NCI-H146 treated with DMSO at 0.1 percent for 48 hours (cell line): ENCODE measurements at regions not wholly inside any gene's neighbourhood (a gene's known extent, or its start where the extent isn't known, plus 50 kb on each side); places are given as distances from the start of the nearest gene placed in this dataset.

Experiments used
- DNase-seq: peaks from one replicate; lab custom pipeline; 2025; ENCODE audit not compliant: unreplicated experiment; lab: John Stamatoyannopoulos, UW

DNA sequence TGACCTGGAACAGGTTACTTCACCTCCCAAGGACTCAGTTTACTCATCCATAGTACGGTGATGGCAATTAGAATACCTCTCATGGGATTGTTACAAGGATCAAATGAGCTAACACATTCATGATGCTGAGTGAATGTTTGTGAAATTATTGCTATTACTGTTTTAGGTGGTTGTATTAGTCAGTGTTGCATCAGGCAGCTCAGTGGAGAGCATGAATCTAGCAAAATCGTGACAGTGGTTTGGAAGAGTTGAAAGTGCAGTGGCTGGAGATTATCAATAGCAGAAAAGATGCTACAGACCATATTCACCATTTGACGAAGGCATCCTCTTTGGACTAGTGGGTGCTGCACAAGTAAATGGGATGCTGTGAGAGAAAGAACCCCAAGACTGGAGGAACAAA is 50.4 kb upstream of the CTNNBL1 start:
- DNase-seq = no peak

GRCh38 chr20:37642246-37642645 is 51.6 kb upstream of the CTNNBL1 start:
- no peak for DNase-seq

- DNase-seq = no peak
Observed at GRCh38 chr20:37640600-37641561, 52.9 kb upstream of the CTNNBL1 start.

DNA sequence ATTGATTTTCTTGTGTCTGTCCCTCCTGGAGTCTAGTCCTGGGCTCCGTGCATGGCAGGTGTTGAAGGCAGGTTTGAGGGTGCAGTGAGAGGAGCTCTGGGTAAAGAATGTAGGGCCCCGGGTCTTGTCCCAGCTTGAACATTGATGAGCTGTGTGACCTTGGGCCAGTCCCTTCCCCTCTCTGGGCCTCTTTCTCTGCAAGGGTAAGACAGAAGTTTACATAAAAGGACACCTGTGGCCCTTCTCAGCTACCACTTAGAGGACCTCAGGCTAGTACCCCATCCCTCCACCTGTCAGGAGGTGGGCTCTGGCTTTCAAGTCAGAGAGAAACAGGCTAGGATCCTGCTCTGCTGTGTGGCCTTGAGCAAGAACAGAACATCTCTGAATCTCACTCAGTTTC is 55.3 kb upstream of the CTNNBL1 start:
- DNase-seq = no peak

DNA sequence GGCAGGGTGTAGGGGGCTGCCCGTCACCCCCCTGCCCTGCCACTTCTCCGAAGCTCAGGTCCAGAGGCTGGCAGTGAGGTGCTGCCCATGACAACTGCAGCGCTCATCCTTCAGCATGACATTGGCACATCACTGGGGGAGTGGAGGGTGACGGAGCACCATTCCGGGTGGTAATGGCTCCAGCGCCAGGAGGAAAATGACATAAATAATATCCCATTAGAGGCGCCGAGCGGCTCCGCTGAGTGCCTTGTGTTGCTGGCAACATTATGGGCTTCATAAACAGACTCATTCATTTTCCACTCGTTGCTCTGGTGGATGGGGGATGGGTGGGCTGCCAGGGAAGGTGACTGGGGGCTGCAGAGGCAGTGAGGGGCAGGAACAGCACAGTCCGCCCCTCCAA is 56.9 kb upstream of the CTNNBL1 start:
- no peak for DNase-seq

- no peak for DNase-seq
Observed at GRCh38 chr20:37636212-37636975, 57.4 kb upstream of the CTNNBL1 start.

- no peak for DNase-seq
Observed at GRCh38 chr20:37630993-37631392, 62.8 kb upstream of the CTNNBL1 start.

GRCh38 chr20:37630166-37630565 is 63.7 kb upstream of the CTNNBL1 start:
- DNase-seq = peak; percentile 37

GRCh38 chr20:37627767-37628130 is 66.1 kb upstream of the CTNNBL1 start:
- no peak for DNase-seq

DNA sequence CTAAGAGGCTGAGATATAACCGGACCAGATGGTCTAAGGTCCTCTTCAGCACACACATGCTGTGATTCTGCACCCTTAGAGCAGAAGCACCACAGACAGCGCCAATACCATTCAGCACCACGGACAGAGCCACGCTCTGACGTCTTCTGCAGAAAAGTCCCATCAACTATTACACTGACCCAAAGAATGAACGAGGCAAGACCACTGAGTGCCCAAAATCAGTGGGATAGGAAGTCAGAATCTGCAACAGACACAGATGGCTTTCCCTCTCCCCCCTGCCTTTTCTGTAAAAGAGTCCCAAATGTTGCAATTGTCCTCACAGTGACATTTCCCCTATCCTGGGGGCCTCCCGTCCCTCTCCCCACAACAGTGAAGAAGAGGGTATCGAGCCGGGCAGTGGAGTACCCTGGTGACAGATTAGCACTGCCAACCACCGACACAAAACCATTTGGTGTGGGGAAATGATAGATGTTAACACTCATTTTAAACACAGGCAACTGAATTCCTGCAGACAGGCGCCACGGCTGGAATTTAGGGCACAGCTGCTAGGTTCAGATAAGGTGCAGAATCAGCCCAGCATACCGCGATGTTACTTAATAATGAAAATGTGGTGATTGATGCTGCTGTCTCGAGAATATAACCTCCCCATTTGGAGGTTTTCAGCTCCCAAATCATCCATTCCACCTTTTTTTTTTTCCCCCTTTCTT is 66.6 kb upstream of the CTNNBL1 start:
- no peak for DNase-seq

- no peak for DNase-seq
Observed at GRCh38 chr20:37624963-37625362, 68.9 kb upstream of the CTNNBL1 start.

GRCh38 chr20:37622728-37623127 is 71.1 kb upstream of the CTNNBL1 start:
- DNase-seq = no peak

DNA sequence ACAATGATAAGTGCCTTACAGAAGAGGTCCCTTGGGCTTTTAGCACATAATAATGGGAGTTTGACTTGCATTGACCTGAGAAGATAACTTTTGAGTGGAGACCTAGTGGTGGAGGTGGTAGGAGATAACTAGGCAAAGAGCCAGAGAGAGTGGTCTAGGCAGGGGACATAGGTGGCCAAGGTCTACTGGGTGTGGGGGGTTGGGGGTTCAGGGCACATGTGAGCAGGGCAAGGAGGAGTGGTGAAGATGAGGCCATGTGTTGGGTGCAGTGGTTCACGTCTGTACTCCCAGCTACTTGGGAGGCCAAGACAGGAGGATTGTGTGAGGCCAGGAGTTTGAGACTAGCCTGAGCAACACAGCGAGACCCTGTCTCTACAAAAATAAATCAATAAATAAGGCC is 74.3 kb upstream of the CTNNBL1 start:
- DNase-seq = no peak

DNA sequence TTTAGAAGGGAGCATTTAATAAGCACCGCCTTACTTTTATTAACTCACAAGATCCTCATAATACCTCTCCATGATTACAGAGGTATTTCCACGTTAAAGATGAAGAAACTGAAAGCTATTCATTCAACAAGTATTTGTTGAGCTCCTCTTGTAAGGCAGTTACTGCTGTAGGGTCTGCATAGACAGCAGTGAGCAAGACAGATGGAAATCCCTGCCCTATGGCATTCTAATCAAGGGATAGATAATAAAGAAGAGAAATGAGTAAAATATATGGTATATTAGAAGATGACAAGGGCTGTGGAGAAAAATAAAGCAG is 77.8 kb upstream of the CTNNBL1 start:
- no peak for DNase-seq

- peak; percentile 79 for DNase-seq
Observed at GRCh38 chr20:37615340-37616109, 78.3 kb upstream of the CTNNBL1 start.

- no peak for DNase-seq
Observed at GRCh38 chr20:37611852-37612251, 82.0 kb upstream of the CTNNBL1 start.

- no peak for DNase-seq
Observed at GRCh38 chr20:37611346-37611745, 82.5 kb upstream of the CTNNBL1 start.

GRCh38 chr20:37610203-37610798 is 82.6 kb upstream of the BLCAP start:
- no peak for DNase-seq

DNA sequence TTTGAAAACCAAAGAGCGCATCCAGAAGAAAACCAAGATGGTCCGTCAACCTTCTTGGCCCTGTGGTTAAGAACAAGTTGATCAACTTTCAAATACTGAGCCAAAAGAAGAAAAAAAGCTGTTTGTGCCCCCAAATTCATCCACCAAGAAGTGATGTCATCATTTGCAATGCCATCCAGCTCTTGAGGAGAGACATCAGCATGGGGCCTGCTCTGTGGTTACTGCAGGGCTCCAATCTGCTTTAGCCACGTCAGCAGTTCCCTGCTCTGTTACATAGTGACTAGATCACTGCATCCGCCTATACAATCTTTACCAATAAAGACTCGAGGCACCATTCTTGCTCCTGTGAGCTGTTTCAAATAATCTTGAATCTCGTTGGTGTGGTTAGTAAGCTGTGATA is 75.0 kb upstream of the BLCAP start:
- DNase-seq = no peak

- DNase-seq = no peak
Observed at GRCh38 chr20:37600486-37600885, 72.8 kb upstream of the BLCAP start.
